ENCODE measurements at regions not wholly inside any gene's neighbourhood (a gene's known extent, or its start where the extent isn't known, plus 50 kb on each side); places are given as distances from the start of the nearest gene placed in this dataset.

GRCh38 chr20:41748756-41749582, 130.8 kb upstream of the CHD6 start:
- no peak overlapping the region for H3K27ac ChIP-seq

GRCh38 chr20:41748051-41748450, 129.9 kb upstream of the CHD6 start:
- TF ChIP-seq, protein P1, sequence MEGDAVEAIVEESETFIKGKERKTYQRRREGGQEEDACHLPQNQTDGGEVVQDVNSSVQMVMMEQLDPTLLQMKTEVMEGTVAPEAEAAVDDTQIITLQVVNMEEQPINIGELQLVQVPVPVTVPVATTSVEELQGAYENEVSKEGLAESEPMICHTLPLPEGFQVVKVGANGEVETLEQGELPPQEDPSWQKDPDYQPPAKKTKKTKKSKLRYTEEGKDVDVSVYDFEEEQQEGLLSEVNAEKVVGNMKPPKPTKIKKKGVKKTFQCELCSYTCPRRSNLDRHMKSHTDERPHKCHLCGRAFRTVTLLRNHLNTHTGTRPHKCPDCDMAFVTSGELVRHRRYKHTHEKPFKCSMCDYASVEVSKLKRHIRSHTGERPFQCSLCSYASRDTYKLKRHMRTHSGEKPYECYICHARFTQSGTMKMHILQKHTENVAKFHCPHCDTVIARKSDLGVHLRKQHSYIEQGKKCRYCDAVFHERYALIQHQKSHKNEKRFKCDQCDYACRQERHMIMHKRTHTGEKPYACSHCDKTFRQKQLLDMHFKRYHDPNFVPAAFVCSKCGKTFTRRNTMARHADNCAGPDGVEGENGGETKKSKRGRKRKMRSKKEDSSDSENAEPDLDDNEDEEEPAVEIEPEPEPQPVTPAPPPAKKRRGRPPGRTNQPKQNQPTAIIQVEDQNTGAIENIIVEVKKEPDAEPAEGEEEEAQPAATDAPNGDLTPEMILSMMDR (conservative IDR thresholded peaks at IDR 0.05), result no peak
- no peak overlapping the region for H3K27ac ChIP-seq

More at GRCh38 chr20:41748756-41749582, 130.8 kb upstream of the CHD6 start:
- TF ChIP-seq, protein P1 (conservative IDR thresholded peaks at IDR 0.05), result no peak

DNA sequence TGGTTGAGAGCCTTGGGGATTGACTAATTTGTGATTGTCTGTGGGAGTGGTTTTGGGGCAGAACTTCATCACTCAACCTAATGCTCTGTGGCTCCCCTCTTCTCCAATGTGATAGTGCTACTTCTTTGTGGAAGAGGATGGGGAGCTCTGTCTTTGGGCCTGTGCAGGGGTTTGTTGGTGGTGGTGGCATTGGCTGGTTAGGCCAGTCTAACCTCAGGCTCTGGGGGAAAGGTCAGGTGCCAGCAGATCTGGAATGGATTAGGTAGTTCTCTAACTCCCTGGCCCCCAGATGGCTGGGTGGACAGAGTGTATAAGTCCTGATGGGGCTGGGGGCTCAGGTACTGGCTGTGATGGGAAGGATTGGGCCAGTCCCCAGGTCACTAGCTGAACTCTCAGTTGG, 129.0 kb upstream of the CHD6 start:
- TF ChIP-seq, protein P1 (conservative IDR thresholded peaks at IDR 0.05), result no peak
- H3K27ac ChIP-seq, result no peak overlapping the region

- no peak overlapping the region for H3K27ac ChIP-seq
These were observed 128.5 kb upstream of the CHD6 start for GRCh38 chr20:41746635-41747034.

GRCh38 chr20:41738604-41739206, 120.5 kb upstream of the CHD6 start:
- H3K27ac ChIP-seq, result peak overlapping the region; percentile 16; the same call in 1 of the 2 replicates

More at GRCh38 chr20:41746635-41747034, 128.5 kb upstream of the CHD6 start:
- TF ChIP-seq, protein P1 (conservative IDR thresholded peaks at IDR 0.05), result no peak

DNA sequence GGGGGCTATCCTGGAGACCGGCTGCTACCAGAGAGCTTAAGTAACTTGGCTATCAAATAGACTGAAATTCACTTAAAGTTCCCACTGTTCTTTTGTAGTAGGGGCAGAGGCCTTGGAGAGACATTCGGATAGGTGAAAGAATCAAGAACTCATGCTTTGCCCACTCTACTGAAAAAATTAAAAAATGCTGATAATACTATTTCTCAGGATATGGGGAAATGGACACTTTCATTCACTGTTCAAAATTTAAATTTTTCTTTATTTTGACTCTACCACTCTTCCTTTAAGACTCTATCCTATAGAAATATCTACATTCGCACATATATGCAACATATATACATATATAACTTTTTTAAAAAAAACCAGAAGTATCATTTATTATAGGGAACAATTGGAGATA, 117.8 kb upstream of the CHD6 start:
- H3K27ac ChIP-seq, result no peak overlapping the region

More at GRCh38 chr20:41738604-41739206, 120.5 kb upstream of the CHD6 start:
- TF ChIP-seq, protein P1 (conservative IDR thresholded peaks at IDR 0.05), result peak; percentile 99

DNA sequence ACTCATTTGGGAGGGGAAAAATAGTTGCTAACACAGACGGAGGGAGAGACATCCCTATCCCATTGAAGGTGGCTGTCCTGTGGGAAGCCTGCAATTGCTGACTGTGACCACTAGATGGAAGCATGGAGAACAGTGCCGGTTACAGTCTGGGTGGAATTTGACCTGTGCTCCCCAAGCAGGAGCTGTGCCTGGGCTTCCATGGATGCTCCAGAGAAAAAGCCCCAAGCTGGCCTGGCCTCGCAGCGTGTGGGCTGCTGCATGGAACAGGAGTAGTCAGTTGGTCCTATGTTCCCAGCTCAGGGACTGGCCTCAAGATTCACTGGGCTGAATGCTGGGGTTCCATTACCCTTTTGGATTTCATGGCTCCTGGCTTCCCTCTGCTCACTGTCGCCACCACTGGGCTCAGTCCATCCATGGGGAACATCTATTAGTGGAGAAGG, 116.3 kb upstream of the CHD6 start:
- H3K27ac ChIP-seq, result no peak overlapping the region
- TF ChIP-seq, protein P1 (conservative IDR thresholded peaks at IDR 0.05), result peak; percentile 96

More for the DNA sequence above, 117.8 kb upstream of the CHD6 start:
- TF ChIP-seq, protein P1 (conservative IDR thresholded peaks at IDR 0.05), result no peak
